NCI-H1436 (cell line): ENCODE measurements at regions not wholly inside any gene's neighbourhood (a gene's known extent, or its start where the extent isn't known, plus 50 kb on each side); places are given as distances from the start of the nearest gene placed in this dataset.

Experiments used
- DNase-seq: peaks from one replicate; lab custom pipeline; 2025; lab: John Stamatoyannopoulos, UW

- DNase-seq: no peak
Measured at GRCh38 chr10:28811639-28812349, 134.5 kb downstream of the BAMBI start.

DNA sequence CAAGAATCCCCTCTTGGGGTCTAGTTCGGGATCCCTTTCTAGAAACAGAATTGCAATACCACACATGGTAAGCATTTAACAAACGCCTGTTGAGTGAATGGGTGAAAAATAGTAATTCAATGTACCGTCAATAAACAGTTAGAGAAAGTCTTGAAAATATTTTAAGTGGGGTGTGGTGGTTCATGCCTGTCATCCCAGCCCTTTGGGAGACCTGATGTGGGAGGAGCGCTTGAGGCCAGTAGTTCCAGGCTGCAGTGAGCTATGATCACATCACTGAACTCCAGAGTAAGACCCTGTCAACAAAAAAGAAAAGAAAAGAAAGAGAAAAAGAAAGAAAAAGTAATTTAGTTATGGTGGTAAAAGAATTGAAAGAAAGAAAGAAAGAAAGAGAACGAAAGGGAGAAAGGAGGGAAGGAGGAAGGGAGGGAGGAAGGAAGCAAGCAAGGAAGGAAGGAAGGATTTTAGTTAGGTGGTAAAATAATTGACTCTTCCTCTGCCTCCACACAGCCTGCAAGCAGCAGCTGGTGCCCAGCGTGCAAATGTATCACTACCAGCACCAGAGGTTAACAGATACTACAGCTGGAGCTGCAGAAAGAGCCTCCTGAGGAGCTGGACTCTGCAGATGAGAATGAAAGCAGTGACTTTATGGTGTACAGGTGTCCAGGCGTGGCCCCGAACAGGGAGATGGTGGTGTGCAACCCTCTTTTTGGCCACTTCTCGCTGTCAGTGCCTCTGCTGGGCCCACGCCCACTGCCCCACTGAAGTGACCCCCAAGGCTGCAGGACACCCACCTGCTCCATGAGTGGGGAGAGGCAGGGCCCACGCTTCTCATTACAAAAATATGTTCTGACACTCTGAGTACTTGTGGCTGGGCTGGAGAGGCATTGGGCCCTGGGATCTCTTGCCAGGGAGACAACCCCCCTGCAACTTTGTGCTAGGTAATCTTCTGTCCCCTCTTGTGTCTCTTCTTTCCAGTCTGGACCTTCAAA lies 135.4 kb downstream of the BAMBI start:
- no peak for DNase-seq

- no peak for DNase-seq
Measured at GRCh38 chr10:28815681-28816080, 138.4 kb downstream of the BAMBI start.

GRCh38 chr10:28822719-28823464 lies 145.6 kb downstream of the BAMBI start:
- DNase-seq: no peak

- no peak for DNase-seq
Measured at GRCh38 chr10:28823501-28824075, 146.3 kb downstream of the BAMBI start.

DNA sequence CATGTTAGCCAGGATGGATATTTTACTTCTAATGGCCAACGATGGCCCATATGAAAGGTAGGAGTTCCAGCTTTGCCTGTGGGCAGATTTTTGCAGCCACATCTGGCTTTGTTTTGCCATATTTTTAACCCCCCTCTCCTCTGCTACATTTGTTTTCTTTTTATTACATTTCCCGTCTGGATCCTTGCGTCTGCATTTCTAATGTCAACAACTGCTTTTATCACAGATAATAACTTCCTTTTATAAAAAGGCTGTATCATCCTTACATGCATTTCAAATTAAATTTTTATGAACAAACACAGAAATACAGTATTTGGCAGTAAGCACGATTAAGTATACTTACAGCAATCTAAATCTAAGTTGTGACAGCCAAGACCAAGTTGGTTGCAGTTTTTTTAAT lies 156.0 kb downstream of the BAMBI start:
- no peak for DNase-seq

DNA sequence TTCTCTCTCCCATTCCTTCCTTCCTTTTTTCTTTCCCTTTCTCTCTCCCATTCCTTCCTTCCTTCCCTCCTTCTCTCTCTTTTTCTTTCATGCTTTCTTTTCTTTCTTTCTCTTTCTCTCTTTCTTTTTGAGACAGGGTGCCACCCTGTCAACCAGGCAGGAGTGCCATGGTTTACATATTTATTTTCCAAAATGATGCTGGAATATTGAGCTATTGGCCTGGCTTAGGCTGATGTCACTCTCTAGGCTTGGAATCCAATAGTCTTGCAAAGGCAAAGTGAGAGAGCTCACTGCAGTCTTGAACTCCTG lies 159.1 kb downstream of the BAMBI start:
- no peak for DNase-seq

DNA sequence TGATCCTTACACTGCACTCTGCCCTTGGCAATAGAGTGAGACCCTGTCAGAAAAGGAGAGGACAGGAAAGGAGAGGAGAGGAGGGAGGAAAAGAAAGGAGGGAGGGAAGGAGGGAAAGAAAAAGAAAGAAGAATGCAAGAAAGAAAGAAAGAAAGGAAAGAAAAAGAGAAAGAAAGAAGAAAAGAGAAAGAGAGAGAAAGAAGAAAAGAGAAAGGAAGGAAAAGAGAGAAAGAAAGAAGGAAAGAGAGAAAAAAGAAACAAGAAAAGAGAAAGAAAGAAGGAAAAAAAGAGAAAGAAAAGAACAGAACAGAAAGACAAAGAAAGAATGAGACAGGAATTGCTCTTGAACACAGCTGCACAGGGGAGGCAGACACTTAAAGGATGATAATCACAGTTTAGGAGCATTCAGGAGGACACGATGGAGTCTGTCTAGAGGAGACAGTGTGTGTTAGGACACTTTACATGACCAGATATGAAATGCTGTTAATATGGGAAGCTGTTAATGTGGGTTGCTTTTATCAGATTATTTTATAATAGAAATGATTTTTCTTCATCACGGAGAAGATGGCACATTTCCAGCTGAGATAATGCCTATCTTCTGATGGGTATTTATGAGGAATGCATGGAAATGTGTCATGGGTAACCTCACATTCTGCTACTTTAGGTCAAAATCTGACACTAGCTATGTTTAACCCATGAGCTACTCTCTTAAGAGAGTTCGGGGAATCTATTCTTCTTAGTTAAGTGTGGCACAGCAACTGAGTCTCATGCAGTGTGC lies 160.5 kb downstream of the BAMBI start:
- no peak for DNase-seq

DNA sequence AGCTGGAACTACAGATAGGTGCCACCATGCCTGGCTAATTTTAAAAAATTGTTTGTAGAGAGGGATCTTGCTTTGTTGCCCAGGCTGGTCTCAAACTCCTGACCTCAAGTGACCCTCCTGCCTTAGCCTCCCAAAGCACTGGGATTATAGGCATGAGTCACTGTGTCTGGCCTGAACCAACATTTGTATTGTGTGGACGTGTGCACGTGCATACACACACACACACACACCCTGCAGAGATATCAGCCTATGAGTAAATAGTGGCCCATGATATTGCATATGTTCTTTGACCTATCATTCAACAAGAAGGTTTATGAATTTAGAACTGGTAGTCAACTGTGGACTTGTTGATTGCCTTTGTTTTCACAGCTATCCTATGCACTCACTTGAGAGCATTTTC lies 161.6 kb downstream of the BAMBI start:
- DNase-seq: no peak

DNA sequence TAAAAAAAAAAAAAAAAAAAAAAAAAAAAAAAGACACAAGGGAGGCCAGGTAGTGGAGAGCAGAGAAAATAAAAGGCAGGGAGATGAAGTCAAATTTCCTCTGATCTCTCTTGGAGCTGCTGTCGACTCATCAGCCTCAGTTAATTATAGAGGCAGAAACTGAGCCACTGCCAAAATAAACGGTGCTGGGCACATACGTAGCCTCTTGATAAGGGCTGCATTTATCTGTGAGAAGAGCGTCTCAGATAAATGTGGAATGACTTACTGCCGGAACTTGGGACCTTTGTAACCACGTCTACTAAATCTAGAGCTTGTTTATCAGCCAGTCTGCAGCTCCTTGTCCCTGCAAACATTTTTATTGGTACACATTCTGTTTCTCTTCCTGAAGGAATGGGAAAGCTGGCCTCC lies 162.3 kb downstream of the BAMBI start:
- no peak for DNase-seq

DNA sequence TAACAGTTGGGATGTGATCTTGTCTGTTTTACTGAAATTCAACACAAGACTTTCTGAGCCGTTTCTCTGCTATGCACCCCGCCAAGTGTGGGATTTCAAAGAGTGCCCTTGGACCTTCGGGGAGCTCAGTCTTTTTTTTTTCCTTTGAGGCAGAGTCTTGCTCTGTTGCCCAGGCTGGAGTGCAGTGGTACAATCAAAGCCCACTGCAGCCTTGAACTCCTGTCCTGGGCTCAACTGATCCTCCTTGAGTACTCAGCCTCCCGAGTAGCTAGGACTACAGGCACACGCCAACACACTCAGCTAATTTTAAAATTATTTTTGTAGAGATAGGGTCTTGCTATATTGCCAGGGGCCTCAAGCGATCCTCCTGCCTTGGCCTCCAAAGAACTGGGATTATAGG lies 162.9 kb downstream of the BAMBI start:
- DNase-seq: no peak

GRCh38 chr10:28840971-28841370 lies 163.7 kb downstream of the BAMBI start:
- DNase-seq: no peak

DNA sequence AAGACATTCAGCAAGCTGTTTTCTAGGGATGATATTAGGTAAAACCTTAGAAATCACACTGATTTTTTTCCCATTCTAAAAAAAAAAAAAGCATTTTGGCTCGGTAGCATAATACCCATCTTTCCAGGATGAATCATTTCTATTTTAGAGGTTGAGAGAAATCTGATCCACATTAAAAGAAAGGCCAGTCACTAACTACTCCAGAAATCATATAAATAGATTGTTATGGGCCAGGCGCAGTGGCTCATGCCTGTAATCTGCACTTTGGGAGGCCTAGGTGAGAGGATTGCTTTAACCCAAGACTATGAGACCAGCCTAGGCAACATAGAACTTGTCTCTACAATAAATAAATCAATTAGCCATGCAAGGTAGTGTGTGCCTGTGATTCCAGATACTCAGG lies 164.3 kb downstream of the BAMBI start:
- DNase-seq: no peak

GRCh38 chr10:28842321-28842720 lies 165.0 kb downstream of the BAMBI start:
- DNase-seq: no peak

DNA sequence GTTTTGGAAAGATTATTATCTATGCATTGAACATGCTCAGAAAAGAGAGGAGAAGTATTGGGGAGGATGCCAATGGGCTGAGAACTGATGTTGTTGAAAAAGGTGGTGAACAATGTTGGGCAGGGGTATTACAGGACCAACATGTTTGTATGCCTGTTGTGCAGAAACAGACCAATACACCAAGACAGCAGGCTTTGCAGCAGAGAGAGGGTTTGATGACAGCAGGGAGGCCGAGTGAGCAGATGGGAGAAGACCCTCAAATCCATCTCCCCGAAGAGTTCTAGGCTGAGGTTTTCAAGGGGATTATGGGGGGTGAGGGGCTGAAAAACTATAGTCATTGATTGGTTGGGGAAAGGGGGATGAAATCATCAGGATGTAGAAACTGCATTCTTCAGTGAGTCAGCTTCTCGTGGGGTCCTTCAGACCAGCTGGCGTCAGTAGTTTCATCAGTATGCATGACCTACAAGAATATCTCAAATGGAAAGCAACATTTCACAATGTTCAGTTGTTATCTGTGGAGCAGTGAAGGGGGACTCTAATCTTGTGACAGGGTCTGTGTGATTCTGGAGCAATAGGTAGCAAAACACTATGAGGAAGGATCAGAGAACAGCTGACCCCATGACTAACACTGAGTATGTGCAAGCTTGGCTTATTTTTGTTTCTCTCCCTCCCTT lies 167.8 kb downstream of the BAMBI start:
- DNase-seq: no peak

- DNase-seq: no peak
Measured at GRCh38 chr10:28849309-28849708, 172.0 kb downstream of the BAMBI start.

DNA sequence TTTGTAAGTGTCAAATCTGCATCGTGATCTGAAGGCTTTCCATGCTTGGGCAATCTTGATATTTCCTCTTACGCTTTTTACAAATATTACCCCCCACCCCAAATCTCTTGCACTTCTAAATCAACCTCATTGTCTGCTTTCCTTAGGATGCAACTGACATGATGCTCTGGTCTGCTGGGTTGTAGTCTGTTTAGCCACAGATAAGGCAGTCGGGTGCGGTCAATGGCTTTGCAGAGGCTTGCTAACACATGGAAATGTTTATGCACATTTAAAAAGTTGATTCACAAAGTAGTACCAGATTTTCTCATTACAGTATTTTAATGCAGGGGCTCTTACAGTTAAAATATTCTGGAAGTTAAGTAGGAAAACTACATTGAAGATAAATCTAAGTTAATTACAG lies 172.5 kb downstream of the BAMBI start:
- DNase-seq: no peak

GRCh38 chr10:28850784-28851183 lies 173.5 kb downstream of the BAMBI start:
- no peak for DNase-seq

- no peak for DNase-seq
Measured at GRCh38 chr10:28853195-28853594, 175.9 kb downstream of the BAMBI start.

- no peak for DNase-seq
Measured at GRCh38 chr10:28857164-28857563, 179.8 kb downstream of the BAMBI start.

DNA sequence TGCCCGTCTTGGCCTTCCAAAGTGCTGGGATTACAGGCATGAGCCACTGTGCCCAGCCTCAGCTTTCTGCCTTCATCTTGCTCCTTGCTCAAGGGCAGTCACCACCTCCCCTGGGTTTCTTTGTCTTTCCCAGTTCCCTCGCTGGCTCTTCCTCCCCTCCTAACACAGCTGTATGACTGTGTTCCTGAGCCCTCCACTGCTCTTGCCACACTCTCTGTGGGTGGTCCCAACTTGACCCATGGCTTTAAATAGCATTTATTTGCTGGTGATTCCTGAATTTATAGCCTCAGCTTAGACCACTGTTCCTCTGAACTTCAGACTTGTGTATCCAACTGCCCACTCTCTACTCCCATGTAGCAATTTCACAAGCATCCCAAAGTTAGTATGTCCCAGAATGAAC lies 181.3 kb downstream of the BAMBI start:
- DNase-seq: no peak
